Tibial artery (tissue), 4 donors: ENCODE measurements at regions not wholly inside any gene's neighbourhood (a gene's known extent, or its start where the extent isn't known, plus 50 kb on each side); places are given as distances from the start of the nearest gene placed in this dataset.

ENCODE experiments used
- DNase-seq, 2 donors: peaks; one replicate each; pipeline ENCODE4 v3.0.0-alpha.2; 2019
- H3K27ac ChIP-seq, 2 donors: fragments of 200-600 bp; sonication (generic) in 1 of 2; 1 replicate in 1 of 2; 2 replicates in 1 of 2; pipeline ENCODE4 v1.5.1; 2018 to 2019; ENCODE audit warnings: mild to moderate bottlenecking in 1 of 2
- H3K27me3 ChIP-seq, 2 donors: fragments of 200-600 bp; sonication (generic) in 1 of 2; one replicate each; pipeline versions ENCODE4 v1.5.1 to v1.6.0; 2016 to 2019
- H3K36me3 ChIP-seq, 3 donors: fragments of 200-600 bp; sonication (generic) in 2 of 3; one replicate each; pipeline ENCODE4 v1.5.1; 2016 to 2019; ENCODE audit warnings: mild to moderate bottlenecking in 2 of 3
- H3K4me1 ChIP-seq, 4 donors: fragments of 200-600 bp; sonication (generic) in 2 of 4; 1 replicate in 3 of 4; 2 replicates in 1 of 4; pipeline ENCODE4 v1.5.1; 2016 to 2019
- H3K4me3 ChIP-seq, 2 donors: fragments of 200-600 bp; sonication (generic) in 1 of 2; 1 replicate in 1 of 2; 2 replicates in 1 of 2; pipeline ENCODE4 v1.5.1; 2018 to 2019; ENCODE audit warnings: mild to moderate bottlenecking in 2 of 2
- H3K9me3 ChIP-seq, 3 donors: fragments of 200-600 bp; sonication (generic) in 1 of 3; one replicate each; pipeline ENCODE4 v1.5.1; 2016 to 2019
- CTCF ChIP-seq, 2 experiments: fragments of 200-600 bp in 1 of 2; fragments of 450-650 bp in 1 of 2; IDR thresholded peaks; one replicate each; pipeline ENCODE4 v1.5.1; 2017 to 2019; ENCODE audit warnings: antibody characterized with exemption in 2 of 2, mild to moderate bottlenecking in 1 of 2, moderate library complexity in 1 of 2
- intact Hi-C: fragments of 100-400 bp; cut with DNase I; formaldehyde crosslinking; loops from one replicate; pipeline ENCODE4 v1.15.0; 2023; ENCODE audit warnings: low total_unique reads

- intact Hi-C loops = no loop called here
- H3K4me3 ChIP-seq = no peak overlapping the region
- H3K4me1 ChIP-seq = no peaks in the 10 kb centered on the region
- peaks cover 0 to 69% (median 57%) of the 10 kb centered on the region in 3 donors for H3K9me3 ChIP-seq
- no peak for TF ChIP-seq CTCF (IDR thresholded peaks at IDR 0.05)
- no peaks in the 10 kb centered on the region for H3K36me3 ChIP-seq
- H3K27ac ChIP-seq = no peak overlapping the region
- no peaks in the 10 kb centered on the region for H3K27me3 ChIP-seq
- DNase-seq = peak; percentile 7 to 20
Measured at GRCh38 chr15:25182736-25183445, 228.1 kb downstream of the SNRPN start.

GRCh38 chr15:25183581-25184251 is 228.9 kb downstream of the SNRPN start:
- H3K27me3 ChIP-seq = no peaks in the 10 kb centered on the region
- intact Hi-C loops = no loop called here
- no peak for TF ChIP-seq CTCF (IDR thresholded peaks at IDR 0.05)
- peak; percentile 15 to 28 for DNase-seq
- no peaks in the 10 kb centered on the region for H3K36me3 ChIP-seq
- H3K4me1 ChIP-seq = no peaks in the 10 kb centered on the region
- H3K9me3 ChIP-seq = peaks cover 0 to 76% (median 57%) of the 10 kb centered on the region in 3 donors
- no peak overlapping the region for H3K27ac ChIP-seq
- no peak overlapping the region for H3K4me3 ChIP-seq

GRCh38 chr15:25184356-25185155 is 229.8 kb downstream of the SNRPN start:
- TF ChIP-seq CTCF (IDR thresholded peaks at IDR 0.05) = no peak
- H3K9me3 ChIP-seq = peaks cover 0 to 76% (median 52%) of the 10 kb centered on the region in 3 donors
- no peaks in the 10 kb centered on the region for H3K4me1 ChIP-seq
- H3K4me3 ChIP-seq = no peak overlapping the region
- intact Hi-C loops = no loop called here
- H3K36me3 ChIP-seq = no peaks in the 10 kb centered on the region
- H3K27ac ChIP-seq = no peak overlapping the region
- no peaks in the 10 kb centered on the region for H3K27me3 ChIP-seq
- peak in 1 of 2 donors; percentile 15 for DNase-seq

GRCh38 chr15:25185156-25185710 is 230.4 kb downstream of the SNRPN start:
- no peak for TF ChIP-seq CTCF (IDR thresholded peaks at IDR 0.05)
- Histone ChIP-seq H3K27ac (no peak overlapping the region), H3K9me3 (peaks cover 0 to 76% (median 45%) of the 10 kb centered on the region in 3 donors), H3K36me3 (no peaks in the 10 kb centered on the region), H3K4me3 (no peak overlapping the region), H3K27me3 (no peaks in the 10 kb centered on the region), H3K4me1 (no peaks in the 10 kb centered on the region)
- intact Hi-C loops = no loop called here
- DNase-seq = peak; percentile 11 to 14

GRCh38 chr15:25185791-25186190 is 231.0 kb downstream of the SNRPN start:
- peaks cover 0 to 73% (median 41%) of the 10 kb centered on the region in 3 donors for H3K9me3 ChIP-seq
- no peak overlapping the region for H3K27ac ChIP-seq
- TF ChIP-seq CTCF (IDR thresholded peaks at IDR 0.05) = no peak
- DNase-seq = peak; percentile 11 to 49
- no peaks in the 10 kb centered on the region for H3K36me3 ChIP-seq
- intact Hi-C loops = no loop called here
- H3K27me3 ChIP-seq = no peaks in the 10 kb centered on the region
- no peak overlapping the region for H3K4me3 ChIP-seq
- no peaks in the 10 kb centered on the region for H3K4me1 ChIP-seq
